ENCODE measurements at regions not wholly inside any gene's neighbourhood (a gene's known extent, or its start where the extent isn't known, plus 50 kb on each side); places are given as distances from the start of the nearest gene placed in this dataset.

GRCh38 chr15:88986949-88987590 lies 73.9 kb upstream of the MFGE8 start:
- H3K27ac Mint-ChIP-seq = peak overlapping the region in 1 of 9 donors; percentile 76
- intact Hi-C loops (cut with micrococcal nuclease) = no loop called here
- H3K36me3 Mint-ChIP-seq = no peaks in the 10 kb centered on the region
- H3K27me3 Mint-ChIP-seq = peaks cover 0 to 24% (median 0%) of the 10 kb centered on the region in 5 donors
- H3K4me1 ChIP-seq (ENCODE audit: control insufficient read depth in 2 of 2, insufficient read depth in 2 of 2, low read length in 2 of 2) = no peaks in the 10 kb centered on the region
- no peaks in the 10 kb centered on the region for H3K9me3 ChIP-seq (ENCODE audit: control insufficient read depth in 2 of 3, low read length in 3 of 3)
- H3K27ac ChIP-seq (ENCODE audit: low read depth, low read length) = no peak overlapping the region
- H3K4me3 ChIP-seq (ENCODE audit: low read length) = no peak overlapping the region
- ChIA-PET POLR2A (no interaction called here), CTCF (no interaction called here)
- H3K4me3 Mint-ChIP-seq = no peak overlapping the region
- DNase-seq (no peak), ATAC-seq (no peak)
- H3K4me1 Mint-ChIP-seq = peaks cover 0 to 4% (median 0%) of the 10 kb centered on the region in 7 donors
- H3K9me3 Mint-ChIP-seq = no peaks in the 10 kb centered on the region
- no peaks in the 10 kb centered on the region for H3K36me3 ChIP-seq (ENCODE audit: control insufficient read depth in 2 of 3, insufficient read depth in 3 of 3, low read length in 3 of 3)
- no peaks in the 10 kb centered on the region for H3K27me3 ChIP-seq (ENCODE audit: control insufficient read depth in 2 of 2, insufficient read depth in 2 of 2, low read length in 2 of 2)

GRCh38 chr15:88987591-88987933 lies 74.4 kb upstream of the MFGE8 start:
- Mint-ChIP-seq H3K4me1 (peaks cover 0 to 4% (median 0%) of the 10 kb centered on the region in 7 donors), H3K27ac (no peak overlapping the region), H3K4me3 (no peak overlapping the region), H3K36me3 (no peaks in the 10 kb centered on the region), H3K9me3 (no peaks in the 10 kb centered on the region), H3K27me3 (peaks cover 0 to 24% (median 0%) of the 10 kb centered on the region in 5 donors)
- intact Hi-C loops (cut with micrococcal nuclease) = no loop called here
- Histone ChIP-seq H3K36me3 (ENCODE audit: control insufficient read depth in 2 of 3, insufficient read depth in 3 of 3, low read length in 3 of 3) (no peaks in the 10 kb centered on the region), H3K27ac (ENCODE audit: low read depth, low read length) (no peak overlapping the region), H3K27me3 (ENCODE audit: control insufficient read depth in 2 of 2, insufficient read depth in 2 of 2, low read length in 2 of 2) (no peaks in the 10 kb centered on the region), H3K4me3 (ENCODE audit: low read length) (no peak overlapping the region), H3K4me1 (ENCODE audit: control insufficient read depth in 2 of 2, insufficient read depth in 2 of 2, low read length in 2 of 2) (no peaks in the 10 kb centered on the region), H3K9me3 (ENCODE audit: control insufficient read depth in 2 of 3, low read length in 3 of 3) (no peaks in the 10 kb centered on the region)
- DNase-seq (no peak), ATAC-seq (no peak)
- CTCF ChIA-PET = no interaction called here
- POLR2A ChIA-PET = no interaction called here

- DNase-seq (no peak), ATAC-seq (no peak)
- no peaks in the 10 kb centered on the region for H3K4me1 ChIP-seq (ENCODE audit: control insufficient read depth in 2 of 2, insufficient read depth in 2 of 2, low read length in 2 of 2)
- no peak overlapping the region for H3K27ac ChIP-seq (ENCODE audit: low read depth, low read length)
- Mint-ChIP-seq H3K4me1 (peaks cover 0 to 1% (median 0%) of the 10 kb centered on the region in 7 donors), H3K36me3 (no peaks in the 10 kb centered on the region), H3K27me3 (peaks cover 0 to 24% (median 0%) of the 10 kb centered on the region in 5 donors), H3K9me3 (no peaks in the 10 kb centered on the region), H3K4me3 (no peak overlapping the region), H3K27ac (peak overlapping the region in 3 of 9 donors; percentile 26 to 65 (median 28))
- no peaks in the 10 kb centered on the region for H3K36me3 ChIP-seq (ENCODE audit: control insufficient read depth in 2 of 3, insufficient read depth in 3 of 3, low read length in 3 of 3)
- POLR2A ChIA-PET = no interaction called here
- intact Hi-C loops (cut with micrococcal nuclease) = no loop called here
- no peak overlapping the region for H3K4me3 ChIP-seq (ENCODE audit: low read length)
- CTCF ChIA-PET = no interaction called here
- no peaks in the 10 kb centered on the region for H3K9me3 ChIP-seq (ENCODE audit: control insufficient read depth in 2 of 3, low read length in 3 of 3)
- no peaks in the 10 kb centered on the region for H3K27me3 ChIP-seq (ENCODE audit: control insufficient read depth in 2 of 2, insufficient read depth in 2 of 2, low read length in 2 of 2)
Observed at GRCh38 chr15:88987934-88988671, 74.9 kb upstream of the MFGE8 start.

GRCh38 chr15:88989578-88989977 lies 76.4 kb upstream of the MFGE8 start:
- Mint-ChIP-seq H3K4me1 (no peaks in the 10 kb centered on the region), H3K9me3 (no peaks in the 10 kb centered on the region), H3K4me3 (no peak overlapping the region), H3K36me3 (no peaks in the 10 kb centered on the region), H3K27ac (no peak overlapping the region), H3K27me3 (peaks cover 0 to 24% (median 0%) of the 10 kb centered on the region in 5 donors)
- DNase-seq = no peak
- Histone ChIP-seq H3K4me1 (ENCODE audit: control insufficient read depth in 2 of 2, insufficient read depth in 2 of 2, low read length in 2 of 2) (no peaks in the 10 kb centered on the region), H3K27me3 (ENCODE audit: control insufficient read depth in 2 of 2, insufficient read depth in 2 of 2, low read length in 2 of 2) (no peaks in the 10 kb centered on the region), H3K36me3 (ENCODE audit: control insufficient read depth in 2 of 3, insufficient read depth in 3 of 3, low read length in 3 of 3) (no peaks in the 10 kb centered on the region), H3K27ac (ENCODE audit: low read depth, low read length) (no peak overlapping the region), H3K9me3 (ENCODE audit: control insufficient read depth in 2 of 3, low read length in 3 of 3) (no peaks in the 10 kb centered on the region), H3K4me3 (ENCODE audit: low read length) (no peak overlapping the region)
- POLR2A ChIA-PET = interaction anchor here (0.9 kb wide), 1 partner anchor 10 kb away, joined by 3 read pairs; no protein-coding TSS in a partner anchor
- no peak for ATAC-seq
- intact Hi-C loops (cut with micrococcal nuclease) = no loop called here
- CTCF ChIA-PET = interaction anchor here (0.6 to 0.7 kb wide), 2 partner anchors 92 to 370 kb away, joined by 3 to 5 read pairs; no protein-coding TSS in a partner anchor

GRCh38 chr15:88990185-88990679 lies 77.1 kb upstream of the MFGE8 start:
- intact Hi-C loops (cut with micrococcal nuclease) = no loop called here
- no peaks in the 10 kb centered on the region for H3K4me1 Mint-ChIP-seq
- no peak for ATAC-seq
- POLR2A ChIA-PET = no interaction called here
- no peak for DNase-seq
- H3K27me3 Mint-ChIP-seq = peaks cover 0 to 24% (median 0%) of the 10 kb centered on the region in 5 donors
- CTCF ChIA-PET = no interaction called here
- Histone ChIP-seq H3K36me3 (ENCODE audit: control insufficient read depth in 2 of 3, insufficient read depth in 3 of 3, low read length in 3 of 3) (no peaks in the 10 kb centered on the region), H3K4me1 (ENCODE audit: control insufficient read depth in 2 of 2, insufficient read depth in 2 of 2, low read length in 2 of 2) (no peaks in the 10 kb centered on the region), H3K4me3 (ENCODE audit: low read length) (no peak overlapping the region), H3K27me3 (ENCODE audit: control insufficient read depth in 2 of 2, insufficient read depth in 2 of 2, low read length in 2 of 2) (no peaks in the 10 kb centered on the region), H3K27ac (ENCODE audit: low read depth, low read length) (no peak overlapping the region), H3K9me3 (ENCODE audit: control insufficient read depth in 2 of 3, low read length in 3 of 3) (no peaks in the 10 kb centered on the region)
- H3K4me3 Mint-ChIP-seq = no peak overlapping the region
- H3K9me3 Mint-ChIP-seq = no peaks in the 10 kb centered on the region
- no peak overlapping the region for H3K27ac Mint-ChIP-seq
- no peaks in the 10 kb centered on the region for H3K36me3 Mint-ChIP-seq

GRCh38 chr15:88992216-88992615 lies 79.0 kb upstream of the MFGE8 start:
- no peaks in the 10 kb centered on the region for H3K36me3 Mint-ChIP-seq
- H3K27me3 ChIP-seq (ENCODE audit: control insufficient read depth in 2 of 2, insufficient read depth in 2 of 2, low read length in 2 of 2) = no peaks in the 10 kb centered on the region
- peak overlapping the region in 1 of 9 donors; percentile 9 for H3K27ac Mint-ChIP-seq
- H3K4me1 Mint-ChIP-seq = no peaks in the 10 kb centered on the region
- H3K27me3 Mint-ChIP-seq = peaks cover 0 to 27% (median 2%) of the 10 kb centered on the region in 5 donors
- POLR2A ChIA-PET = no interaction called here
- intact Hi-C loops (cut with micrococcal nuclease) = no loop called here
- no peak overlapping the region for H3K4me3 ChIP-seq (ENCODE audit: low read length)
- H3K4me3 Mint-ChIP-seq = no peak overlapping the region
- DNase-seq (no peak), ATAC-seq (no peak)
- H3K4me1 ChIP-seq (ENCODE audit: control insufficient read depth in 2 of 2, insufficient read depth in 2 of 2, low read length in 2 of 2) = no peaks in the 10 kb centered on the region
- CTCF ChIA-PET = no interaction called here
- H3K9me3 Mint-ChIP-seq = no peaks in the 10 kb centered on the region
- no peaks in the 10 kb centered on the region for H3K9me3 ChIP-seq (ENCODE audit: control insufficient read depth in 2 of 3, low read length in 3 of 3)
- H3K36me3 ChIP-seq (ENCODE audit: control insufficient read depth in 2 of 3, insufficient read depth in 3 of 3, low read length in 3 of 3) = no peaks in the 10 kb centered on the region
- no peak overlapping the region for H3K27ac ChIP-seq (ENCODE audit: low read depth, low read length)

Measured in naive thymus-derived CD4-positive, alpha-beta T cell (primary cell).